ENCODE measurements at regions not wholly inside any gene's neighbourhood (a gene's known extent, or its start where the extent isn't known, plus 50 kb on each side); places are given as distances from the start of the nearest gene placed in this dataset.
"Not testable (repeated sequence)": the region's sequence is repeated elsewhere in the genome, so short reads cannot be mapped to it uniquely, and the experiment has no call there.

DNA sequence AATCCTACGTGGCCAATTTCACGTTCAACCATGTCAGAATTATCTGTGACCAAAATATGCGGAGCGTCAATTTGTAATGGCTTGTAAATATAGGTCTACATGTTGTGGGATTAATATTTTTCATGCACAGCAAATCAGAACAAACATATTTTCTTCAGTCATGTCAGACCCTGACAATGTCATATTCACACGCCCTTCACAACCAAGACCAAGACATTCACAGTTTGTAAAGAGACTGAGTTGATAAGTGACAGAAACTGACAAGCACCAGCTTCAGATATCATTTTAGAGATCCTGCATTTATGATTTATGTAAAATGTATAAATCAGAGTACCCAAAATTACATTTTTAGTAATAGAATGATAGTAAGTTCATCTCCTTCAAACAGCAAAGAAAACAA is 57.3 kb upstream of the NOVA1 start:
- no peak overlapping the region for H3K4me3 ChIP-seq (ENCODE audit: low read length)
- TF ChIP-seq, protein P1, sequence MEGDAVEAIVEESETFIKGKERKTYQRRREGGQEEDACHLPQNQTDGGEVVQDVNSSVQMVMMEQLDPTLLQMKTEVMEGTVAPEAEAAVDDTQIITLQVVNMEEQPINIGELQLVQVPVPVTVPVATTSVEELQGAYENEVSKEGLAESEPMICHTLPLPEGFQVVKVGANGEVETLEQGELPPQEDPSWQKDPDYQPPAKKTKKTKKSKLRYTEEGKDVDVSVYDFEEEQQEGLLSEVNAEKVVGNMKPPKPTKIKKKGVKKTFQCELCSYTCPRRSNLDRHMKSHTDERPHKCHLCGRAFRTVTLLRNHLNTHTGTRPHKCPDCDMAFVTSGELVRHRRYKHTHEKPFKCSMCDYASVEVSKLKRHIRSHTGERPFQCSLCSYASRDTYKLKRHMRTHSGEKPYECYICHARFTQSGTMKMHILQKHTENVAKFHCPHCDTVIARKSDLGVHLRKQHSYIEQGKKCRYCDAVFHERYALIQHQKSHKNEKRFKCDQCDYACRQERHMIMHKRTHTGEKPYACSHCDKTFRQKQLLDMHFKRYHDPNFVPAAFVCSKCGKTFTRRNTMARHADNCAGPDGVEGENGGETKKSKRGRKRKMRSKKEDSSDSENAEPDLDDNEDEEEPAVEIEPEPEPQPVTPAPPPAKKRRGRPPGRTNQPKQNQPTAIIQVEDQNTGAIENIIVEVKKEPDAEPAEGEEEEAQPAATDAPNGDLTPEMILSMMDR (conservative IDR thresholded peaks at IDR 0.05; ENCODE audit: low read length) = no peak
- DNase-seq (ENCODE audit: low read depth) = no peak

DNA sequence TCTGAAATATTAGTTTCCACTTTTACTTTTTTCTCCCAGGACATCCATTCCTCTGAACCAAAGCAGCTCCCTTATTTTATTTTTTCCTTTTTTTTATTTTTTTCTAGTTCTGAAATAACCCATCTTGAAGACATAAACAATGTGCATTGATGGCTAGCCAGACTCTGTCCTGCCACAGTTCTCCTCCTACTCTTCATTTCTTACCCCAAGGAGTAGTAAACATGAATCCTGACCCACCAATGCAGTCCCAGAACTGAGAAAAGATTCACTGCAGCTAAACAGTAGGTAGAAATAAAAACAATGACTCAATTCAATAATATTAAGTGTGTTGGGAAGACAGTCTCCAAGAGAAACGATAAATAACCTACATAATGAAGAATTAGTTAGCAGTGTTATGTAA is 65.7 kb upstream of the NOVA1 start:
- DNase-seq (ENCODE audit: low read depth) = no peak
- H3K4me3 ChIP-seq (ENCODE audit: low read length) = no peak overlapping the region
- TF ChIP-seq, protein P1 (conservative IDR thresholded peaks at IDR 0.05; ENCODE audit: low read length) = no peak

DNA sequence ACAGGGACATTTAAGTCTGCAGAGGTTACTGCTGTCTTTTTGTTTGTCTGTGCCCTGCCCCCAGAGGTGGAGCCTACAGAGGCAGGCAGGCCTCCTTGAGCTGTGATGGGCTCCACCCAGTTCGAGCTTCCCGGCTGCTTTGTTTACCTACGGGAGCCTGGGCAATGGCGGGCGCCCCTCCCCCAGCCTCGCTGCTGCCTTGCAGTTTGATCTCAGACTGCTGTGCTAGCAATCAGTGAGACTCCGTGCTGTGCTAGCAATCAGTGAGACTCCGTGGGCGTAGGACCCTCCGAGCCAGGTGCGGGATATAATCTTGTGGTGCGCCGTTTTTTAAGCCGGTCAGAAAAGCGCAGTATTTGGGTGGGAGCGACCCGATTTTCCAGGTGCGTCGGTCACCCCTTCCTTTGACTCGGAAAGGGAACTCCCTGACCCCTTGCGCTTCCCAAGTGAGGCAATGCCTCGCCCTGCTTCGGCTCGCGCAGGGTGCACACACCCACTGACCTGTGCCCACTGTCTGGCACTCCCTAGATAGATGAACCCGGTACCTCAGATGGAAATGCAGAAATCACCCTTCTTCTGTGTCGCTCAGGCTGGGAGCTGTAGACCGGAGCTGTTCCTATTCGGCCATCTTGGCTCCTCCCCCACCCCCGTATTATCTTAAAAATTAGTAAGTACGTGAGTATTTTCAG is 81.0 kb upstream of the NOVA1 start:
- H3K4me3 ChIP-seq (ENCODE audit: low read length) = not testable (repeated sequence)

DNA sequence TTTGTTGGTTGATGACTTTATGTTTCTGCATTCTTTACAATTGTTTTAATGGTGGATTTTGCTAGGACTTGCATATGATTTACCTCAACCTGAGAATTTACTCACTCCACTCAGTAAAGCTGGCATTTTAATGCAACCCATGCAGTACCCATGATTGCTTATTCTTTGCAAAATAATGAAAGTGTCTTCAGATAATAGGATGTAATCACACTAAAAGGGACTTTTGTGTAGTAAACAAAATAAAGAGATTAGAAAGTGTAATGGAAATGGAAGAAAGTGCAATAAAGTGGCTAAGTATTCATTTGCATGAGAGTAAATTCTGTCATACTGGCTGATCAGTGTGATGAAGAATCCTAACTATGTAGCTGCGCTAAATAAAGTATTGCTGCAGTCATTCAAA is 87.6 kb upstream of the NOVA1 start:
- DNase-seq (ENCODE audit: low read depth) = no peak
- no peak overlapping the region for H3K4me3 ChIP-seq (ENCODE audit: low read length)
- TF ChIP-seq, protein P1 (conservative IDR thresholded peaks at IDR 0.05; ENCODE audit: low read length) = no peak

More for the DNA sequence above, 81.0 kb upstream of the NOVA1 start:
- not testable (repeated sequence) for DNase-seq (ENCODE audit: low read depth)

DNA sequence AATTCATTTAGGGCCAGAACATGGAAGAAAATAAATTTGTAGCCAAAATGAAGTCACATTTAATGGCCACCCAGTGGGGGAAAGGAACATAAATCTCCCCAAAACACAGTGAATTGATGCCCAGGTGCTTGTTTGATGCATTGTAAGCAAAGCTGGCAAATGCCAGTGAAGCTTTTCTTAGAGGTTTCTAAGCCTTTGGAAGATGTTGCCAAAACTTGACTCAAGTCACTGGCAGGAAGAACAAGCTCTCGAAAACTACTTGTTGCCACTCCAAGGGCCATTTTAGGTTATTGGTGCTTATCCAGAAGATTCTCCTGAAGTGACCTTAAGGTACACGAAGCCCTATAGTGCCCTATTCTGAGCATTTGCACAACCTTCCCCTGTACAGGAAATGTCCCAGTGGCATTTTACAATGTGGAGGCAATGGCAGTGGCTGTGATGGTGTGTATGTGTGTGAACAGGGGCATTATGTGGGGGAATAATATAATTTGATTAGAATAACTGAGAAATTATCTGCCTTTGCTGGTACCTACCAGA is 89.5 kb upstream of the NOVA1 start:
- H3K4me3 ChIP-seq (ENCODE audit: low read length) = no peak overlapping the region
- TF ChIP-seq, protein P1 (conservative IDR thresholded peaks at IDR 0.05; ENCODE audit: low read length) = no peak
- no peak for DNase-seq (ENCODE audit: low read depth)

DNA sequence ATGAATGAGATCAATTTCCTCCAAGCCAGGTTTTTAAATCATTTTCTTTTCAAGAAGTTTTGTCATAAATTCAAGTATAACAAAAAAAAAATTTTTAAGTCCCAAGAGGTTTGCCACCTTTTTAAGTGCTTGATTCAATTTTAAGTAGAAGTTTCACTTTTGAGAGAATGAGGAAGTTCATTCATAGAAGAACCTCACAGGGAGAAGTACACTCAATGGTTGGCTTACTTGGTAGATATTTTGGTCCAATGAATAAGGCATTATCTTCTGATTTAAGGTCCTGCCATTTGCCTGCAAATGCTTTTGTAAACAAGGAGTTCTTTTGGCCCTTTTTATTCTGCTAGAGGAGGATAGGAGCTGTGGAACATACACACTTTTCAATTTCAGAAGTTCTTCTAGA is 96.7 kb upstream of the NOVA1 start:
- no peak for DNase-seq (ENCODE audit: low read depth)
- no peak overlapping the region for H3K4me3 ChIP-seq (ENCODE audit: low read length)
- TF ChIP-seq, protein P1 (conservative IDR thresholded peaks at IDR 0.05; ENCODE audit: low read length) = no peak

DNA sequence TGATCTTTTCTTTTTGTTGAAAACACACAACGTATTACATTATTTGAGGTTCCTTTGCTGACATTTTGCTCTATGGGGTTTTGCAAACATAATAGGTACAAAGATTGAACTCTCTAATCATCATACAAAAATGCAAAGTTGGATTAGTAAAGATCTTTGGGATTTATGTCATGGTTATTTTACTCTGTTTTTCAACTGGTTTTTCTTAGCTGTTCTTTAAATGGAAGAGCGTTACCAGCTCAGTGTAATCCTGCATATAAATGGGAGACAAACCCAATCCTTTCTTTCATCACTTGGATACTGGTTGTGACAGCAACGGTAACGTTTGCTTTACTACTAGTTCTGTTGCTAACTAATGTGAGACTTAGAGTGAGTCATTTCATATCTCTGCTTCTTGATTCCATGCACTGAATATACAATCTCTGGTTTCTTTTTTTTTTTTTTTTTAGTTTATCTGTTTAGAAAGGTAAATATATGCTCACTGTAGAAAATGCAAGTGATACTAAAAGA is 104.9 kb upstream of the NOVA1 start:
- no peak overlapping the region for H3K4me3 ChIP-seq (ENCODE audit: low read length)
- no peak for DNase-seq (ENCODE audit: low read depth)
- TF ChIP-seq, protein P1 (conservative IDR thresholded peaks at IDR 0.05; ENCODE audit: low read length) = no peak

Data from AG10803 (cell line).